ENCODE measurements at regions not wholly inside any gene's neighbourhood (a gene's known extent, or its start where the extent isn't known, plus 50 kb on each side); places are given as distances from the start of the nearest gene placed in this dataset.

- Histone ChIP-seq H2AFZ (no peak overlapping the region), H3K4me2 (no peak overlapping the region), H3K27ac (ENCODE audit: low read depth) (no peak overlapping the region), H3K4me3 (no peak overlapping the region), H3K79me2 (replicated peaks; ENCODE audit: insufficient read depth) (no peaks in the 10 kb centered on the region), H4K20me1 (replicated peaks; ENCODE audit: insufficient read depth) (no peaks in the 10 kb centered on the region), H3F3A (replicated peaks; ENCODE audit: low read depth) (no peaks in the 10 kb centered on the region), H3K27me3 (ENCODE audit: insufficient read depth) (no peaks in the 10 kb centered on the region), H3K4me1 (ENCODE audit: insufficient read depth) (0 out of 2 replicates have a peak, but pooled peaks cover 5% of the 10 kb centered on the region), H3K9me2 (ENCODE audit: insufficient read depth) (no peaks in the 10 kb centered on the region), H3K36me3 (ENCODE audit: insufficient read depth) (no peaks in the 10 kb centered on the region)
- Mint-ChIP-seq H3K27me3 (ENCODE audit: insufficient read depth, low read depth, poor library complexity) (no peaks in the 10 kb centered on the region), H3K36me3 (ENCODE audit: low read depth) (no peaks in the 10 kb centered on the region), H3K9me3 (no peaks in the 10 kb centered on the region), H3K4me1 (peaks cover 16% of the 10 kb centered on the region), H3K27ac (no peak overlapping the region), H3K4me3 (no peak overlapping the region)
- ATAC-seq (no peak), DNase-seq (ENCODE audit: low spot score) (peak; percentile 8)
- TF ChIP-seq CREB1 (CRISPR knock-in tag; IDR thresholded peaks at IDR 0.05; ENCODE audit: low read depth) (no peak), CTCF (conservative IDR thresholded peaks at IDR 0.05; ENCODE audit: low read depth in 2 of 2) (no peak), EZH2 (IDR thresholded peaks at IDR 0.05; ENCODE audit: low read depth, unreplicated experiment) (no peak), ETS1 (IDR thresholded peaks at IDR 0.05) (no peak), NANOG (IDR thresholded peaks at IDR 0.05; ENCODE audit: borderline replicate concordance) (no peak), STAT1 (IDR thresholded peaks at IDR 0.05; ENCODE audit: unreplicated experiment) (no peak), ZNF331 (CRISPR knock-in tag; IDR thresholded peaks at IDR 0.05; ENCODE audit: low read depth) (no peak), POLR2AphosphoS5 (IDR thresholded peaks at IDR 0.05; ENCODE audit: low read depth) (no peak), JUNB (IDR thresholded peaks at IDR 0.05; ENCODE audit: unreplicated experiment) (no peak), REST (IDR thresholded peaks at IDR 0.05; ENCODE audit: unreplicated experiment) (no peak), ZNF462 (CRISPR knock-in tag; IDR thresholded peaks at IDR 0.05) (no peak), ZNF114 (CRISPR knock-in tag; IDR thresholded peaks at IDR 0.05) (no peak), EZH2phosphoT487 (IDR thresholded peaks at IDR 0.05; ENCODE audit: unreplicated experiment) (no peak)
Measured at GRCh38 chrX:23118890-23119527, 119.2 kb downstream of the DDX53 start.

All from GM23338 (cell line).